ENCODE measurements at regions not wholly inside any gene's neighbourhood (a gene's known extent, or its start where the extent isn't known, plus 50 kb on each side); places are given as distances from the start of the nearest gene placed in this dataset.

GRCh38 chr1:10911490-10912166 lies 100.8 kb upstream of the TARDBP start:
- Histone ChIP-seq H3K4me1 (ENCODE audit: control insufficient read depth, insufficient read depth, low read length) (peaks cover 6% of the 10 kb centered on the region; the same call in 1 of the 2 replicates), H3K79me2 (ENCODE audit: control insufficient read depth, insufficient read depth, low read length) (no peaks in the 10 kb centered on the region), H3K36me3 (ENCODE audit: control insufficient read depth in 2 of 2, insufficient read depth in 2 of 2, low read length in 1 of 2) (no peaks in the 10 kb centered on the region), H3K4me3 (no peak overlapping the region), H3K27ac (ENCODE audit: control insufficient read depth, insufficient read depth) (no peak overlapping the region), H3K27me3 (replicated peaks in 1 of 2; ENCODE audit: control insufficient read depth in 2 of 2, insufficient read depth in 2 of 2, low read length in 1 of 2) (peaks cover 0 to 2% of the 10 kb centered on the region in 2 experiments; a peak in 2 of 4 replicates), H4K20me1 (ENCODE audit: control insufficient read depth, insufficient read depth) (no peaks in the 10 kb centered on the region), H3K9me3 (replicated peaks; ENCODE audit: control insufficient read depth, insufficient read depth, low read length) (no peaks in the 10 kb centered on the region), H3K4me2 (ENCODE audit: control insufficient read depth, insufficient read depth) (no peak overlapping the region), H3K9ac (ENCODE audit: control insufficient read depth, insufficient read depth, low read length) (no peak overlapping the region), H2AFZ (ENCODE audit: control insufficient read depth, low read depth, low read length) (no peak overlapping the region)
- intact Hi-C loops (cut with micrococcal nuclease; ENCODE audit: unreplicated experiment) (no loop called here), in situ Hi-C loops (cut with MboI) (no loop called here)
- CTCF ChIA-PET: interaction anchor here (0.6 to 2.4 kb wide), 2 partner anchors 417 to 934 kb away, joined by 3 to 22 read pairs; no protein-coding TSS in a partner anchor
- DNase-seq (ENCODE audit: low read depth, low spot score): no peak
- ATAC-seq: no peak
- SMC1A ChIA-PET (ENCODE audit: uncharacterized antibody, unreplicated experiment): interaction anchor here (1.0 kb wide), 1 partner anchor 405 kb away, joined by 3 read pairs; no protein-coding TSS in a partner anchor
- RAD21 ChIA-PET (ENCODE audit: unreplicated experiment): interaction anchor here (0.7 kb wide), 1 partner anchor 1057 kb away, joined by 3 read pairs; no protein-coding TSS in a partner anchor
- 51% methylated on average over 11 of the region's 11 CpGs for WGBS (ENCODE audit: insufficient coverage, insufficient replicate concordance, low lambda C conversion rate, missing lambda C conversion rate)
- POLR2A ChIA-PET: no interaction called here
- TF ChIP-seq CHD2 (IDR thresholded peaks at IDR 0.05; ENCODE audit: borderline replicate concordance, low read depth, low read length) (no peak), SIN3A (IDR thresholded peaks at IDR 0.05; ENCODE audit: low read depth, low read length) (no peak), ZZZ3 (IDR thresholded peaks at IDR 0.05; ENCODE audit: control insufficient read depth, insufficient read length, low read depth) (no peak), NFXL1 (IDR thresholded peaks at IDR 0.05; ENCODE audit: borderline replicate concordance) (no peak)
- no peak for FAIRE-seq
- no TSS peak for BruUV-seq (replicated peaks)

GRCh38 chr1:10912441-10912840 lies 100.0 kb upstream of the TARDBP start:
- Histone ChIP-seq H3K79me2 (ENCODE audit: control insufficient read depth, insufficient read depth, low read length) (no peaks in the 10 kb centered on the region), H3K4me2 (ENCODE audit: control insufficient read depth, insufficient read depth) (no peak overlapping the region), H3K4me1 (ENCODE audit: control insufficient read depth, insufficient read depth, low read length) (peaks cover 6% of the 10 kb centered on the region; the same call in 1 of the 2 replicates), H3K27ac (ENCODE audit: control insufficient read depth, insufficient read depth) (no peak overlapping the region), H3K9me3 (replicated peaks; ENCODE audit: control insufficient read depth, insufficient read depth, low read length) (no peaks in the 10 kb centered on the region), H3K36me3 (ENCODE audit: control insufficient read depth in 2 of 2, insufficient read depth in 2 of 2, low read length in 1 of 2) (no peaks in the 10 kb centered on the region), H3K27me3 (replicated peaks in 1 of 2; ENCODE audit: control insufficient read depth in 2 of 2, insufficient read depth in 2 of 2, low read length in 1 of 2) (no peaks in the 10 kb centered on the region; a peak in 1 of 4 replicates), H2AFZ (ENCODE audit: control insufficient read depth, low read depth, low read length) (no peak overlapping the region), H4K20me1 (ENCODE audit: control insufficient read depth, insufficient read depth) (no peaks in the 10 kb centered on the region), H3K4me3 (no peak overlapping the region), H3K9ac (ENCODE audit: control insufficient read depth, insufficient read depth, low read length) (no peak overlapping the region)
- DNase-seq (ENCODE audit: low read depth, low spot score) (no peak), FAIRE-seq (no peak), ATAC-seq (no peak)
- ChIA-PET CTCF (interaction anchor here (0.6 to 1.3 kb wide), 3 partner anchors 28 to 933 kb away, joined by 3 read pairs; no protein-coding TSS in a partner anchor), POLR2A (interaction anchor here (0.6 kb wide), 1 partner anchor 157 kb away, joined by 3 read pairs; no protein-coding TSS in a partner anchor), RAD21 (ENCODE audit: unreplicated experiment) (interaction anchor here (0.5 kb wide), 1 partner anchor 531 kb away, joined by 3 read pairs; no protein-coding TSS in a partner anchor), SMC1A (ENCODE audit: uncharacterized antibody, unreplicated experiment) (no interaction called here)
- in situ Hi-C loops (cut with MboI) (no loop called here), intact Hi-C loops (cut with micrococcal nuclease; ENCODE audit: unreplicated experiment) (no loop called here)
- WGBS (ENCODE audit: insufficient coverage, insufficient replicate concordance, low lambda C conversion rate, missing lambda C conversion rate): 65% methylated on average over 17 of the region's 17 CpGs
- no TSS peak for BruUV-seq (replicated peaks)
- TF ChIP-seq HDAC6 (IDR thresholded peaks at IDR 0.05; ENCODE audit: unreplicated experiment) (no peak), SIN3A (IDR thresholded peaks at IDR 0.05; ENCODE audit: low read depth, low read length) (no peak), FOS (IDR thresholded peaks at IDR 0.05; ENCODE audit: borderline replicate concordance, extremely low read depth, insufficient read length) (no peak), ZSCAN29 (IDR thresholded peaks at IDR 0.05) (no peak), GATAD2B (conservative IDR thresholded peaks at IDR 0.05; ENCODE audit: low read depth) (no peak), JUNB (IDR thresholded peaks at IDR 0.05) (no peak), SRF (IDR thresholded peaks at IDR 0.05; ENCODE audit: low read depth in 2 of 2, low read length in 2 of 2) (no peak), HCFC1 (IDR thresholded peaks at IDR 0.05; ENCODE audit: low read length) (no peak), NFIC (IDR thresholded peaks at IDR 0.05; ENCODE audit: low read depth, low read length) (no peak), ATF7 (IDR thresholded peaks at IDR 0.05; ENCODE audit: low read depth) (no peak), ZZZ3 (IDR thresholded peaks at IDR 0.05; ENCODE audit: control insufficient read depth, insufficient read length, low read depth) (no peak), NR2F1 (conservative IDR thresholded peaks at IDR 0.05) (no peak), EGR1 (IDR thresholded peaks at IDR 0.05; ENCODE audit: borderline replicate concordance in 1 of 2, low read depth in 2 of 2, low read length in 2 of 2) (no peak), KAT2A (conservative IDR thresholded peaks at IDR 0.05; ENCODE audit: control insufficient read depth, low read depth, low read length) (no peak), ZBTB33 (IDR thresholded peaks at IDR 0.05) (no peak)

Data from GM12878 (cell line).